Thoracic aorta (tissue), 2 donors: ENCODE measurements at regions not wholly inside any gene's neighbourhood (a gene's known extent, or its start where the extent isn't known, plus 50 kb on each side); places are given as distances from the start of the nearest gene placed in this dataset.

Experiments used
- ATAC-seq: fragments of 150-250 bp; one replicate; pipeline ENCODE4 v1.8.0; 2017; ENCODE audit warnings: low read depth; ENCODE audit not compliant: insufficient number of reproducible peaks, low FRiP score
- DNase-seq: peaks from one replicate; pipeline ENCODE4 v3.0.0-alpha.2; 2020; ENCODE audit warnings: low spot score
- H3K27ac ChIP-seq, 2 donors: fragments of 200-600 bp; sonication (generic); 1 replicate in 1 of 2; 2 replicates in 1 of 2; pipeline ENCODE4 v1.5.1; 2016; ENCODE audit warnings: mild to moderate bottlenecking in 2 of 2, moderate library complexity in 2 of 2
- H3K27me3 ChIP-seq: fragments of 200-600 bp; sonication (generic); replicated peaks from 2 replicates; pipeline ENCODE4 v1.6.0; 2016; ENCODE audit warnings: mild to moderate bottlenecking; ENCODE audit not compliant: insufficient read depth
- H3K36me3 ChIP-seq: fragments of 200-600 bp; sonication (generic); one replicate; pipeline ENCODE4 v1.5.1; 2016
- H3K4me1 ChIP-seq, 2 donors: fragments of 200-600 bp; sonication (generic); 1 replicate in 1 of 2; 2 replicates in 1 of 2; pipeline versions ENCODE4 v1.5.1 to v1.6.0; 2016; ENCODE audit warnings: low read depth in 2 of 2, mild to moderate bottlenecking in 1 of 2; ENCODE audit not compliant: control insufficient read depth in 1 of 2
- H3K4me3 ChIP-seq: fragments of 200-600 bp; sonication (generic); 2 replicates; pipeline ENCODE4 v1.5.1; 2016; ENCODE audit warnings: mild to moderate bottlenecking
- H3K9me3 ChIP-seq: fragments of 200-600 bp; sonication (generic); 2 replicates; pipeline ENCODE4 v1.5.1; 2016
- TF ChIP-seq, protein P1 (sequence below): fragments of 200-600 bp; sonication (generic); IDR thresholded peaks from one replicate; pipeline ENCODE4 v1.5.1; 2019; ENCODE audit warnings: antibody characterized with exemption

- H3K4me3 ChIP-seq = no peak overlapping the region
- H3K36me3 ChIP-seq = no peaks in the 10 kb centered on the region
- no peak overlapping the region for H3K27ac ChIP-seq
- no peak for DNase-seq
- ATAC-seq = no peak
- H3K9me3 ChIP-seq = no peaks in the 10 kb centered on the region
- H3K27me3 ChIP-seq = no peaks in the 10 kb centered on the region
- TF ChIP-seq, protein P1, sequence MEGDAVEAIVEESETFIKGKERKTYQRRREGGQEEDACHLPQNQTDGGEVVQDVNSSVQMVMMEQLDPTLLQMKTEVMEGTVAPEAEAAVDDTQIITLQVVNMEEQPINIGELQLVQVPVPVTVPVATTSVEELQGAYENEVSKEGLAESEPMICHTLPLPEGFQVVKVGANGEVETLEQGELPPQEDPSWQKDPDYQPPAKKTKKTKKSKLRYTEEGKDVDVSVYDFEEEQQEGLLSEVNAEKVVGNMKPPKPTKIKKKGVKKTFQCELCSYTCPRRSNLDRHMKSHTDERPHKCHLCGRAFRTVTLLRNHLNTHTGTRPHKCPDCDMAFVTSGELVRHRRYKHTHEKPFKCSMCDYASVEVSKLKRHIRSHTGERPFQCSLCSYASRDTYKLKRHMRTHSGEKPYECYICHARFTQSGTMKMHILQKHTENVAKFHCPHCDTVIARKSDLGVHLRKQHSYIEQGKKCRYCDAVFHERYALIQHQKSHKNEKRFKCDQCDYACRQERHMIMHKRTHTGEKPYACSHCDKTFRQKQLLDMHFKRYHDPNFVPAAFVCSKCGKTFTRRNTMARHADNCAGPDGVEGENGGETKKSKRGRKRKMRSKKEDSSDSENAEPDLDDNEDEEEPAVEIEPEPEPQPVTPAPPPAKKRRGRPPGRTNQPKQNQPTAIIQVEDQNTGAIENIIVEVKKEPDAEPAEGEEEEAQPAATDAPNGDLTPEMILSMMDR = no peak
- H3K4me1 ChIP-seq = peaks cover 10 to 37% of the 10 kb centered on the region in 2 donors
Measured at GRCh38 chr6:19664050-19664449, 173.1 kb upstream of the ID4 start.

DNA sequence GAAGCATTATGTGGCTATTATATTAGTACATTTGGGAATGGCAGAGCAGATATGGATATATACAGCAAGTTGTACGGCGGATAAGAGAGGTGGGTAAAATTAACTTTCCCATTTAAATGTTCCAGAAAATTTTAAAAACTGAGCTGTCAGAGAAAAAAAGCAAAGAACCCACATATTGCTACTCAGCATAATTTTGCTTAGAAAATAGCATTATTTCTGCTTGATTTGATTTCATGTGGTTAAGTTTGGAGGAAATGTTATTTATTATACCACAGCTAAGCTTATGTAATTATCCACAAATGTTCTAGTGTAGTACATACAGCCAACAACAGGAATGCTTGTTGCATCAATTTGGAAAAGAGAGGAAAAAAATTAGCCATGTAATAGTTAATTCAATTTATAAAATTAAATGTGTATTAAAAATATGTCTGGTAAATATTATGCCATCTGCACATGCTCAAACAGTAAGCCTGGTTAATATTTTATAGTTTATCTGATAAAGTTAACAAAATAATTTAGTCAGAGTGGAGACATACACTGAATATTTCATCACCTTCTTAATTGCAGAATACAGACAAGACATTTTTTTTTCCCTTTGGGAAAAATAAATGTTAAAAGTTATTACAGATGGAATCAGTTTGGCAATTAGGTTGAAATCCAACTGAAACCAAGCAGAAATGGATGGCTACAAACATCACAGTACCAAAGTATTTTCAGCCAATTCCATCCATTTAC lies 172.1 kb upstream of the ID4 start:
- TF ChIP-seq, protein P1 = no peak
- no peak overlapping the region for H3K4me3 ChIP-seq
- H3K9me3 ChIP-seq = no peaks in the 10 kb centered on the region
- no peaks in the 10 kb centered on the region for H3K27me3 ChIP-seq
- H3K4me1 ChIP-seq = peaks cover 3 to 42% of the 10 kb centered on the region in 2 donors
- no peak for DNase-seq
- no peak for ATAC-seq
- H3K27ac ChIP-seq = peak overlapping the region; percentile 25 to 57
- H3K36me3 ChIP-seq = no peaks in the 10 kb centered on the region

DNA sequence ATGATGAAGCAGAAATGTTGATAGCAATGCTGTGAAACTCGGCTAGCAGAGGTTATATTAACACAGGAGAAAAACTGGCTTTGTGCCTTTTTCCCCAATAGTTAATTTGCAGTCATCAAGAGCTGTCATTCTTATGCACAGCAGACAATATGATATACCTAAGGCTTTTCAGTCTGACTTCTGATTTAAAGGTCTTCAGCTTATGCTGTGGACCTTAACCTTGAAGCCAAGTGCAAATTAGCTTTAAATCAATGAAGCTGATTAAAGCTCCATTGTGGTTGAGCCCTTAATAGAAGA lies 171.6 kb upstream of the ID4 start:
- Histone ChIP-seq H3K9me3 (no peaks in the 10 kb centered on the region), H3K27me3 (no peaks in the 10 kb centered on the region), H3K27ac (peak overlapping the region; percentile 25 to 57), H3K4me3 (no peak overlapping the region), H3K4me1 (peaks cover 3 to 45% of the 10 kb centered on the region in 2 donors), H3K36me3 (no peaks in the 10 kb centered on the region)
- ATAC-seq (no peak), DNase-seq (no peak)
- TF ChIP-seq, protein P1 = no peak

DNA sequence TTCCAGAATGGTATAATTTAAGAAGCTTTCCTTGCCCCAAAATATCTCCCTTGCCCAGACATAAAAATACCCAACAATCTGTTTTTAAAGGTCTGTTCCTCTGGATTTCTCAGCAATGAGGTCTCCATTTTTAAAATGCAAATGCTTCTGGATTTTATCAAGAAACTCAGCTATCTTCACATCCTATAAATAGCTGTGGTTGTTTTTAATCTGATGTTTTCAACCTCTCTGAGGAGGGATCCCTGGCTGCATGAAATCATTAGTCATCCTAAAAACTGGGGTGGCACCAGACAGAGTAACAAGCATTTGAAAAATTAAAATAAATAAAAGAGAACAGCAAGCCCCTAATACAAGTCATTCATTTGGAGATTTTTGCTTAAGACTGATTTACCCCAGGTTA lies 168.5 kb upstream of the ID4 start:
- Histone ChIP-seq H3K9me3 (no peaks in the 10 kb centered on the region), H3K4me3 (peak overlapping the region; percentile 2), H3K27ac (peak overlapping the region; percentile 48 to 72), H3K36me3 (no peaks in the 10 kb centered on the region), H3K4me1 (peaks cover 3 to 47% of the 10 kb centered on the region in 2 donors), H3K27me3 (no peaks in the 10 kb centered on the region)
- DNase-seq (no peak), ATAC-seq (no peak)
- TF ChIP-seq, protein P1 = no peak

- DNase-seq = no peak
- peaks cover 3 to 47% of the 10 kb centered on the region in 2 donors for H3K4me1 ChIP-seq
- no peak for ATAC-seq
- peak overlapping the region; percentile 48 to 72 for H3K27ac ChIP-seq
- H3K4me3 ChIP-seq = peak overlapping the region; percentile 2
- TF ChIP-seq, protein P1 = no peak
- H3K36me3 ChIP-seq = no peaks in the 10 kb centered on the region
- H3K9me3 ChIP-seq = no peaks in the 10 kb centered on the region
- H3K27me3 ChIP-seq = no peaks in the 10 kb centered on the region
Measured at GRCh38 chr6:19669206-19669605, 168.0 kb upstream of the ID4 start.
